GM12878 (cell line): ENCODE measurements at regions not wholly inside any gene's neighbourhood (a gene's known extent, or its start where the extent isn't known, plus 50 kb on each side); places are given as distances from the start of the nearest gene placed in this dataset.
A peak's percentile ranks its signal among the peaks of the same experiment; 100 is the strongest.

Experiments
- CBX3 ChIP-seq: fragments of 200-600 bp; sonication (generic); IDR thresholded peaks from 2 replicates; pipeline ENCODE4 v1.6.1; 2016; ENCODE audit warnings: low read depth, borderline replicate concordance
- EZH2 ChIP-seq: IDR thresholded peaks from 2 replicates; pipeline ENCODE4 v1.6.1; 2012; ENCODE audit warnings: low read depth, mild to moderate bottlenecking, control low read depth, inconsistent platforms, low read length, borderline replicate concordance; ENCODE audit not compliant: control insufficient read depth
- HCFC1 ChIP-seq: fragments of 150-350 bp; IDR thresholded peaks from 2 replicates; pipeline ENCODE4 v1.6.1; 2014; ENCODE audit warnings: low read length
- LARP7 ChIP-seq: fragments of 450-650 bp; IDR thresholded peaks from 2 replicates; pipeline ENCODE4 v1.6.1; 2017; ENCODE audit warnings: mild to moderate bottlenecking
- MEF2B ChIP-seq: fragments of 450-650 bp; IDR thresholded peaks from 2 replicates; pipeline ENCODE4 v1.6.1; 2018; ENCODE audit warnings: mild to moderate bottlenecking, moderate library complexity; ENCODE audit not compliant: partially characterized antibody, poor library complexity, severe bottlenecking
- MTA2 ChIP-seq: fragments of 450-650 bp; IDR thresholded peaks from 2 replicates; pipeline ENCODE4 v1.6.1; 2016; ENCODE audit warnings: low read depth, mild to moderate bottlenecking, moderate library complexity
- NFIC ChIP-seq: IDR thresholded peaks from 2 replicates; pipeline ENCODE4 v1.6.1; 2012; ENCODE audit warnings: low read depth, mild to moderate bottlenecking, inconsistent platforms, low read length, moderate library complexity
- NFXL1 ChIP-seq: fragments of 450-650 bp; IDR thresholded peaks from 2 replicates; pipeline ENCODE4 v1.6.1; 2017; ENCODE audit warnings: antibody characterized with exemption, mild to moderate bottlenecking, borderline replicate concordance
- PAX5 ChIP-seq: IDR thresholded peaks from 2 replicates; pipeline ENCODE4 v1.6.1; 2011; ENCODE audit warnings: low read depth, low read length, borderline replicate concordance
- POU2F2 ChIP-seq: IDR thresholded peaks from 3 replicates; pipeline ENCODE4 v1.6.1; 2011; ENCODE audit warnings: low read depth, mild to moderate bottlenecking, low read length, borderline replicate concordance
- RB1 ChIP-seq: fragments of 450-650 bp; formaldehyde crosslinking; IDR thresholded peaks from 2 replicates; pipeline ENCODE4 v1.6.1; 2017; ENCODE audit warnings: mild to moderate bottlenecking, borderline replicate concordance
- SREBF1 ChIP-seq: IDR thresholded peaks from 2 replicates; pipeline ENCODE4 v1.6.1; 2012; ENCODE audit warnings: mild to moderate bottlenecking, low read length
- STAT1 ChIP-seq: fragments of 450-650 bp; conservative IDR thresholded peaks from 2 replicates; pipeline ENCODE4 v1.6.1; 2014; ENCODE audit warnings: antibody characterized with exemption, mild to moderate bottlenecking
- STAT3 ChIP-seq: IDR thresholded peaks from 2 replicates; pipeline ENCODE4 v1.6.1; 2011; ENCODE audit warnings: low read depth, low read length, improper control_type of control experiment
- TARDBP ChIP-seq: IDR thresholded peaks from 2 replicates; pipeline ENCODE4 v1.6.1; 2016; ENCODE audit warnings: borderline replicate concordance
- TBL1XR1 ChIP-seq: IDR thresholded peaks from 2 replicates; pipeline ENCODE4 v1.6.1; 2012; ENCODE audit warnings: low read depth, low read length, improper control_type of control experiment
- TCF3 ChIP-seq: IDR thresholded peaks from 2 replicates; pipeline ENCODE4 v1.6.1; 2012; ENCODE audit warnings: low read depth, mild to moderate bottlenecking, low read length, borderline replicate concordance; ENCODE audit not compliant: insufficient read depth
- WRNIP1 ChIP-seq: IDR thresholded peaks from 2 replicates; pipeline ENCODE4 v1.6.1; 2011; ENCODE audit warnings: low read depth, low read length, improper control_type of control experiment, borderline replicate concordance
- TF ChIP-seq, protein P1 (sequence below): fragments of 450-650 bp; formaldehyde crosslinking; IDR thresholded peaks from 2 replicates; pipeline ENCODE4 v1.4.0; 2020; ENCODE audit warnings: mild to moderate bottlenecking, moderate library complexity
- TF ChIP-seq, protein P2 (sequence below): IDR thresholded peaks from 2 replicates; pipeline ENCODE4 v1.6.1; 2011; ENCODE audit warnings: borderline replicate concordance, low read depth, mild to moderate bottlenecking, moderate library complexity, mixed read lengths, low read length; ENCODE audit not compliant: insufficient read depth; ENCODE audit errors: extremely low read length
- TF ChIP-seq, protein P3 (sequence below): fragments of 150-350 bp; IDR thresholded peaks from 2 replicates; pipeline ENCODE4 v1.6.1; 2014; ENCODE audit warnings: mild to moderate bottlenecking, low read depth, low read length
- TF ChIP-seq, protein P4 (sequence below): fragments of 450-650 bp; IDR thresholded peaks from 2 replicates; pipeline ENCODE4 v1.6.1; 2014; ENCODE audit warnings: mild to moderate bottlenecking
- TF ChIP-seq, protein P5 (sequence below): IDR thresholded peaks from 2 replicates; pipeline ENCODE4 v1.6.1; 2012; ENCODE audit warnings: low read depth, low read length, improper control_type of control experiment

DNA sequence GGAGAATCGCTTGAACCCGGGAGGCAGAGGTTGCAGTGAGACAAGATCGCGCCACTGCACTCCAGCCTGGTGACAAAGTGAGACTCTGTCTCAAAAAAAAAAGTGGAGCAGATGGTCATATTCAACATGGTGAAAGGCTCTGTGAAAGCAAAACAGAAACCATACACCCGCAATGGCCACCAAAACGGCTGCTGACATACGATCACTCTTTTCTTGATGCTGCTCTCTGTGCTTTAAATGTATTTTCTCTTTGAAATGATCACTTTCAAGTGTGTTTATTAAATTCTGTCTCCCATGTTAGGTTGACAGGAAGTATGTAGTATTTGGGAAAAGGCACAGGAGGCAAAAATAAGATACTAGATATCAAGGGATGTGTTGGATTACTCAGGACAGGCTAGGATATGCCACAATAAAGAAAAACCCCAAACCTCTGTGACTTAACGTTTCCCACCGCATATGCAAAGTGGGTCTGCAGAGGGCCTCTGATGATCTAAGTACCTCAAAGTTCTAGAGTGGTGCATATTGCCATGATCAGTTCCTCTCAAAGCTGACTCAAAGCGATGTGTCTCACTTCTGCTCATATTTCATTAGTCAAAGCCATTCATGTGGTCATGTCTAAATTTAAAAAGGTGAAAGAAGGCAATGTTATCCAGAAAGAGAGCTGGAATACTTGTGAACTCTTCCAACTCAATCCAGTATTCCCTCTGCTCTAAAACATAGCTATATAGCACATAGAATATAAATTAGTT, 155.1 kb upstream of the SOX4 start (continued):
- TF ChIP-seq, protein P1, sequence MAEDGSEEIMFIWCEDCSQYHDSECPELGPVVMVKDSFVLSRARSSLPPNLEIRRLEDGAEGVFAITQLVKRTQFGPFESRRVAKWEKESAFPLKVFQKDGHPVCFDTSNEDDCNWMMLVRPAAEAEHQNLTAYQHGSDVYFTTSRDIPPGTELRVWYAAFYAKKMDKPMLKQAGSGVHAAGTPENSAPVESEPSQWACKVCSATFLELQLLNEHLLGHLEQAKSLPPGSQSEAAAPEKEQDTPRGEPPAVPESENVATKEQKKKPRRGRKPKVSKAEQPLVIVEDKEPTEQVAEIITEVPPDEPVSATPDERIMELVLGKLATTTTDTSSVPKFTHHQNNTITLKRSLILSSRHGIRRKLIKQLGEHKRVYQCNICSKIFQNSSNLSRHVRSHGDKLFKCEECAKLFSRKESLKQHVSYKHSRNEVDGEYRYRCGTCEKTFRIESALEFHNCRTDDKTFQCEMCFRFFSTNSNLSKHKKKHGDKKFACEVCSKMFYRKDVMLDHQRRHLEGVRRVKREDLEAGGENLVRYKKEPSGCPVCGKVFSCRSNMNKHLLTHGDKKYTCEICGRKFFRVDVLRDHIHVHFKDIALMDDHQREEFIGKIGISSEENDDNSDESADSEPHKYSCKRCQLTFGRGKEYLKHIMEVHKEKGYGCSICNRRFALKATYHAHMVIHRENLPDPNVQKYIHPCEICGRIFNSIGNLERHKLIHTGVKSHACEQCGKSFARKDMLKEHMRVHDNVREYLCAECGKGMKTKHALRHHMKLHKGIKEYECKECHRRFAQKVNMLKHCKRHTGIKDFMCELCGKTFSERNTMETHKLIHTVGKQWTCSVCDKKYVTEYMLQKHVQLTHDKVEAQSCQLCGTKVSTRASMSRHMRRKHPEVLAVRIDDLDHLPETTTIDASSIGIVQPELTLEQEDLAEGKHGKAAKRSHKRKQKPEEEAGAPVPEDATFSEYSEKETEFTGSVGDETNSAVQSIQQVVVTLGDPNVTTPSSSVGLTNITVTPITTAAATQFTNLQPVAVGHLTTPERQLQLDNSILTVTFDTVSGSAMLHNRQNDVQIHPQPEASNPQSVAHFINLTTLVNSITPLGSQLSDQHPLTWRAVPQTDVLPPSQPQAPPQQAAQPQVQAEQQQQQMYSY (CRISPR knock-in tag) = no peak
- TF ChIP-seq WRNIP1 (no peak), NFXL1 (no peak), POU2F2 (peak; percentile 100), STAT1 (no peak; the same call in 1 of the 2 replicates), RB1 (peak; percentile 27; the same call in 1 of the 2 replicates), HCFC1 (no peak), MTA2 (peak; percentile 99), NFIC (peak; percentile 100), STAT3 (no peak), PAX5 (peak; percentile 98), TBL1XR1 (peak; percentile 96), TCF3 (peak; percentile 92), CBX3 (no peak), EZH2 (no peak), SREBF1 (no peak), LARP7 (no peak), TARDBP (no peak), MEF2B (peak; percentile 89)
- TF ChIP-seq, protein P2, sequence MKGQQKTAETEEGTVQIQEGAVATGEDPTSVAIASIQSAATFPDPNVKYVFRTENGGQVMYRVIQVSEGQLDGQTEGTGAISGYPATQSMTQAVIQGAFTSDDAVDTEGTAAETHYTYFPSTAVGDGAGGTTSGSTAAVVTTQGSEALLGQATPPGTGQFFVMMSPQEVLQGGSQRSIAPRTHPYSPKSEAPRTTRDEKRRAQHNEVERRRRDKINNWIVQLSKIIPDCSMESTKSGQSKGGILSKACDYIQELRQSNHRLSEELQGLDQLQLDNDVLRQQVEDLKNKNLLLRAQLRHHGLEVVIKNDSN = no peak
- TF ChIP-seq, protein P3, sequence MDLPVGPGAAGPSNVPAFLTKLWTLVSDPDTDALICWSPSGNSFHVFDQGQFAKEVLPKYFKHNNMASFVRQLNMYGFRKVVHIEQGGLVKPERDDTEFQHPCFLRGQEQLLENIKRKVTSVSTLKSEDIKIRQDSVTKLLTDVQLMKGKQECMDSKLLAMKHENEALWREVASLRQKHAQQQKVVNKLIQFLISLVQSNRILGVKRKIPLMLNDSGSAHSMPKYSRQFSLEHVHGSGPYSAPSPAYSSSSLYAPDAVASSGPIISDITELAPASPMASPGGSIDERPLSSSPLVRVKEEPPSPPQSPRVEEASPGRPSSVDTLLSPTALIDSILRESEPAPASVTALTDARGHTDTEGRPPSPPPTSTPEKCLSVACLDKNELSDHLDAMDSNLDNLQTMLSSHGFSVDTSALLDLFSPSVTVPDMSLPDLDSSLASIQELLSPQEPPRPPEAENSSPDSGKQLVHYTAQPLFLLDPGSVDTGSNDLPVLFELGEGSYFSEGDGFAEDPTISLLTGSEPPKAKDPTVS = no peak
- TF ChIP-seq, protein P4, sequence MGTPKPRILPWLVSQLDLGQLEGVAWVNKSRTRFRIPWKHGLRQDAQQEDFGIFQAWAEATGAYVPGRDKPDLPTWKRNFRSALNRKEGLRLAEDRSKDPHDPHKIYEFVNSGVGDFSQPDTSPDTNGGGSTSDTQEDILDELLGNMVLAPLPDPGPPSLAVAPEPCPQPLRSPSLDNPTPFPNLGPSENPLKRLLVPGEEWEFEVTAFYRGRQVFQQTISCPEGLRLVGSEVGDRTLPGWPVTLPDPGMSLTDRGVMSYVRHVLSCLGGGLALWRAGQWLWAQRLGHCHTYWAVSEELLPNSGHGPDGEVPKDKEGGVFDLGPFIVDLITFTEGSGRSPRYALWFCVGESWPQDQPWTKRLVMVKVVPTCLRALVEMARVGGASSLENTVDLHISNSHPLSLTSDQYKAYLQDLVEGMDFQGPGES = no peak
- TF ChIP-seq, protein P5, sequence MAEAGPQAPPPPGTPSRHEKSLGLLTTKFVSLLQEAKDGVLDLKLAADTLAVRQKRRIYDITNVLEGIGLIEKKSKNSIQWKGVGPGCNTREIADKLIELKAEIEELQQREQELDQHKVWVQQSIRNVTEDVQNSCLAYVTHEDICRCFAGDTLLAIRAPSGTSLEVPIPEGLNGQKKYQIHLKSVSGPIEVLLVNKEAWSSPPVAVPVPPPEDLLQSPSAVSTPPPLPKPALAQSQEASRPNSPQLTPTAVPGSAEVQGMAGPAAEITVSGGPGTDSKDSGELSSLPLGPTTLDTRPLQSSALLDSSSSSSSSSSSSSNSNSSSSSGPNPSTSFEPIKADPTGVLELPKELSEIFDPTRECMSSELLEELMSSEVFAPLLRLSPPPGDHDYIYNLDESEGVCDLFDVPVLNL = no peak
